Activated effector memory CD4-positive, alpha-beta T cell treated with anti-CD3 and anti-CD28 coated beads, Interleukin-2, amount 50 U/mL, for 16 hours (primary cell): ENCODE measurements at regions not wholly inside any gene's neighbourhood (a gene's known extent, or its start where the extent isn't known, plus 50 kb on each side); places are given as distances from the start of the nearest gene placed in this dataset.
"Not testable (repeated sequence)": the region's sequence is repeated elsewhere in the genome, so short reads cannot be mapped to it uniquely, and the experiment has no call there.

Source experiments
- DNase-seq: peaks from one replicate; pipeline ENCODE4 v3.0.0-alpha.2; 2020

GRCh38 chr11:28858076-28858475 lies 749.9 kb downstream of the METTL15 start:
- DNase-seq: no peak

- DNase-seq: no peak
These were observed 740.9 kb downstream of the METTL15 start for GRCh38 chr11:28849053-28849452.

GRCh38 chr11:28842716-28843115 lies 734.5 kb downstream of the METTL15 start:
- DNase-seq: no peak

- no peak for DNase-seq
These were observed 730.6 kb downstream of the METTL15 start for GRCh38 chr11:28838741-28839140.

- DNase-seq: no peak
These were observed 729.4 kb downstream of the METTL15 start for GRCh38 chr11:28837599-28837998.

- no peak for DNase-seq
These were observed 728.3 kb downstream of the METTL15 start for GRCh38 chr11:28836285-28837081.

GRCh38 chr11:28835790-28836189 lies 727.6 kb downstream of the METTL15 start:
- DNase-seq: no peak

- no peak for DNase-seq
These were observed 727.1 kb downstream of the METTL15 start for GRCh38 chr11:28835317-28835716.

GRCh38 chr11:28834877-28835276 lies 726.7 kb downstream of the METTL15 start:
- DNase-seq: no peak

GRCh38 chr11:28833670-28834069 lies 725.5 kb downstream of the METTL15 start:
- DNase-seq: no peak

- no peak for DNase-seq
These were observed 725.0 kb downstream of the METTL15 start for GRCh38 chr11:28833169-28833568.

GRCh38 chr11:28826807-28827206 lies 718.6 kb downstream of the METTL15 start:
- no peak for DNase-seq

GRCh38 chr11:28822576-28822975 lies 714.4 kb downstream of the METTL15 start:
- DNase-seq: no peak

GRCh38 chr11:28820296-28820989 lies 712.3 kb downstream of the METTL15 start:
- DNase-seq: no peak

GRCh38 chr11:28819741-28820140 lies 711.6 kb downstream of the METTL15 start:
- no peak for DNase-seq

GRCh38 chr11:28815110-28815509 lies 706.9 kb downstream of the METTL15 start:
- no peak for DNase-seq

GRCh38 chr11:28808771-28809170 lies 700.6 kb downstream of the METTL15 start:
- no peak for DNase-seq

- DNase-seq: no peak
These were observed 691.1 kb downstream of the METTL15 start for GRCh38 chr11:28799316-28799715.

GRCh38 chr11:28798286-28798685 lies 690.1 kb downstream of the METTL15 start:
- no peak for DNase-seq

- no peak for DNase-seq
These were observed 689.3 kb downstream of the METTL15 start for GRCh38 chr11:28797536-28797935.

- no peak for DNase-seq
These were observed 686.2 kb downstream of the METTL15 start for GRCh38 chr11:28794405-28794804.

GRCh38 chr11:28793282-28793738 lies 685.1 kb downstream of the METTL15 start:
- no peak for DNase-seq

- DNase-seq: no peak
These were observed 684.7 kb downstream of the METTL15 start for GRCh38 chr11:28792856-28793255.

GRCh38 chr11:28787897-28788296 lies 679.7 kb downstream of the METTL15 start:
- DNase-seq: not testable (repeated sequence)
